HCT116 (cell line): ENCODE measurements at regions not wholly inside any gene's neighbourhood (a gene's known extent, or its start where the extent isn't known, plus 50 kb on each side); places are given as distances from the start of the nearest gene placed in this dataset.

Source experiments
- ATAC-seq: fragments of 200-7000 bp; cut with Tn5 transposase; 2 replicates; pipeline ENCODE4 v1.9.1; 2020; ENCODE audit warnings: mild to moderate bottlenecking, moderate library complexity
- BruUV-seq: library from RNA; stranded (reverse); fragments of 400-500 nt; replicated peaks from 2 replicates; lab custom pipeline; 2021; lab: Mats Ljungman, UMichigan
- CTCF ChIA-PET: fragments of 300-600 bp; sonication (Branson Sonifier 250); formaldehyde crosslinking; loops from one replicate; lab custom pipeline; 2021; ENCODE audit warnings: antibody characterized with exemption; lab: Charles Lee
- POLR2A ChIA-PET: fragments of 300-600, 350-600 bp; sonication (Branson Sonifier 250); formaldehyde crosslinking; loops from one replicate; lab custom pipeline; 2021; ENCODE audit warnings: antibody characterized with exemption; lab: Charles Lee
- RAD21 ChIA-PET, 2 experiments: fragments of 300-600 bp; sonication (Branson Sonifier 250); formaldehyde crosslinking; loops; one replicate each; lab custom pipeline; 2023; ENCODE audit warnings: low total read pairs in 2 of 2; ENCODE audit not compliant: uncharacterized antibody in 2 of 2, unreplicated experiment in 2 of 2, low non-redundant PET in 1 of 2; lab: Charles Lee
- DNase-seq: peaks from one replicate; pipeline ENCODE4 v3.0.0-alpha.2; 2010; ENCODE audit warnings: low read depth, low spot score
- H2AFZ ChIP-seq: fragments of 200-600 bp; shearing (Covaris generic), sonication (generic); 2 replicates; pipeline ENCODE4 v1.6.1; 2017; ENCODE audit warnings: low read depth, mixed run types, mixed read lengths, antibody characterized with exemption, low read length; ENCODE audit not compliant: poor library complexity, severe bottlenecking
- H3K27ac ChIP-seq: 2 replicates; pipeline ENCODE4 v1.5.1; 2012; ENCODE audit warnings: low read depth, low read length
- H3K27me3 ChIP-seq: fragments of 200-600 bp; sonication (generic); 2 replicates; pipeline ENCODE4 v1.6.1; 2016; ENCODE audit warnings: mixed run types, low read length, mixed read lengths; ENCODE audit not compliant: insufficient read depth
- H3K36me3 ChIP-seq, 2 experiments: fragments of 200-500 bp in 1 of 2; fragments of 200-600 bp in 1 of 2; sonication (Bioruptor generic) in 1 of 2; sonication (generic) in 1 of 2; 2 replicates each; pipeline versions ENCODE4 v1.5.1 to v1.6.1; 2014 to 2016; ENCODE audit warnings: low read length in 2 of 2, inconsistent platforms in 1 of 2, mixed read lengths in 1 of 2, mixed run types in 1 of 2; ENCODE audit not compliant: insufficient read depth in 2 of 2, control insufficient read depth in 1 of 2
- H3K4me1 ChIP-seq, 2 experiments: fragments of 200-600 bp in 1 of 2; sonication (generic) in 1 of 2; 2 replicates each; pipeline versions ENCODE4 v1.5.1 to v1.6.1; 2012 to 2017; ENCODE audit warnings: low read length in 2 of 2, inconsistent platforms in 1 of 2, mild to moderate bottlenecking in 1 of 2, mixed read lengths in 1 of 2, mixed run types in 1 of 2, moderate library complexity in 1 of 2; ENCODE audit not compliant: insufficient read depth in 2 of 2, control insufficient read depth in 1 of 2
- H3K4me2 ChIP-seq: fragments of 200-600 bp; sonication (generic); 2 replicates; pipeline ENCODE4 v1.6.1; 2017; ENCODE audit warnings: mixed run types, low read length, mixed read lengths
- H3K4me3 ChIP-seq, 2 experiments: fragments of 200-600 bp in 1 of 2; sonication (generic) in 1 of 2; replicated peaks in 1 of 2; 2 replicates each; pipeline ENCODE4 v1.5.1; 2011 to 2016; ENCODE audit warnings: low read length in 2 of 2, control low read depth in 1 of 2, low read depth in 1 of 2, mild to moderate bottlenecking in 1 of 2, mixed read lengths in 1 of 2, mixed run types in 1 of 2
- H3K79me2 ChIP-seq: fragments of 200-600 bp; sonication (generic); 2 replicates; pipeline ENCODE4 v1.6.1; 2017; ENCODE audit warnings: mild to moderate bottlenecking, mixed run types, low read length, moderate library complexity, mixed read lengths; ENCODE audit not compliant: insufficient read depth
- H3K9ac ChIP-seq: fragments of 200-600 bp; sonication (generic); 2 replicates; pipeline ENCODE4 v1.6.1; 2016; ENCODE audit warnings: low read length, mixed read lengths
- H3K9me2 ChIP-seq: fragments of 200-600 bp; sonication (generic), shearing (Covaris generic); 2 replicates; pipeline ENCODE4 v1.6.1; 2017; ENCODE audit warnings: mixed run types, mild to moderate bottlenecking, moderate library complexity; ENCODE audit not compliant: insufficient read depth
- H3K9me3 ChIP-seq, 2 experiments: fragments of 200-500 bp in 1 of 2; fragments of 200-600 bp in 1 of 2; sonication (Bioruptor generic) in 1 of 2; sonication (generic) in 1 of 2; 2 replicates each; pipeline ENCODE4 v1.6.1; 2014 to 2017; ENCODE audit warnings: low read length in 2 of 2, mixed read lengths in 2 of 2, inconsistent platforms in 1 of 2, low read depth in 1 of 2, mild to moderate bottlenecking in 1 of 2, mixed run types in 1 of 2, moderate library complexity in 1 of 2; ENCODE audit not compliant: control insufficient read depth in 1 of 2, insufficient read depth in 1 of 2
- H4K20me1 ChIP-seq: fragments of 200-600 bp; sonication (generic), shearing (Covaris generic); 2 replicates; pipeline ENCODE4 v1.6.1; 2017; ENCODE audit warnings: mixed run types, mild to moderate bottlenecking, moderate library complexity; ENCODE audit not compliant: insufficient read depth
- CEBPB ChIP-seq: IDR thresholded peaks from 2 replicates; pipeline ENCODE4 v1.6.1; 2012; ENCODE audit warnings: low read depth
- CTCF ChIP-seq, 3 experiments: fragments of 200-600 bp in 1 of 3; sonication (generic) in 1 of 3; IDR thresholded peaks in 2 of 3; conservative IDR thresholded peaks in 1 of 3; 2 replicates each; pipeline ENCODE4 v1.5.1; 2012 to 2017; ENCODE audit warnings: low read depth in 2 of 3, low read length in 2 of 3, antibody characterized with exemption in 1 of 3, borderline replicate concordance in 1 of 3, control low read depth in 1 of 3, mild to moderate bottlenecking in 1 of 3, mixed read lengths in 1 of 3, mixed run types in 1 of 3, moderate library complexity in 1 of 3; ENCODE audit not compliant: insufficient read depth in 1 of 3
- EZH2phosphoT487 ChIP-seq: fragments of 200-600 bp; IDR thresholded peaks from 2 replicates; pipeline ENCODE4 v1.6.1; 2018; ENCODE audit warnings: antibody characterized with exemption, borderline replicate concordance
- FOSL1 ChIP-seq: IDR thresholded peaks from 2 replicates; pipeline ENCODE4 v1.6.1; 2012; ENCODE audit warnings: low read depth
- JUND ChIP-seq: IDR thresholded peaks from 2 replicates; pipeline ENCODE4 v1.6.1; 2012
- MAX ChIP-seq: IDR thresholded peaks from 2 replicates; pipeline ENCODE4 v1.6.1; 2012
- POLR2AphosphoS5 ChIP-seq: IDR thresholded peaks from 2 replicates; pipeline ENCODE4 v1.6.1; 2011; ENCODE audit warnings: mild to moderate bottlenecking, low read depth, low read length, moderate library complexity
- REST ChIP-seq: IDR thresholded peaks from 2 replicates; pipeline ENCODE4 v1.6.1; 2012; ENCODE audit warnings: low read depth
- SP1 ChIP-seq: IDR thresholded peaks from 2 replicates; pipeline ENCODE4 v1.6.1; 2012; ENCODE audit warnings: low read depth
- SRF ChIP-seq: IDR thresholded peaks from 2 replicates; pipeline ENCODE4 v1.6.1; 2012; ENCODE audit warnings: low read depth
- TCF7L2 ChIP-seq: IDR thresholded peaks from 2 replicates; pipeline ENCODE4 v1.7.0; 2011; ENCODE audit warnings: borderline replicate concordance, inconsistent platforms; ENCODE audit not compliant: insufficient read depth, insufficient read length; ENCODE audit errors: extremely low read depth
- YY1 ChIP-seq: IDR thresholded peaks from 2 replicates; pipeline ENCODE4 v1.6.1; 2011; ENCODE audit warnings: low read length, low read depth, moderate library complexity, mild to moderate bottlenecking; ENCODE audit not compliant: insufficient replicate concordance; ENCODE audit errors: extremely low read depth
- ZBTB33 ChIP-seq: IDR thresholded peaks from 2 replicates; pipeline ENCODE4 v1.6.1; 2011; ENCODE audit warnings: mild to moderate bottlenecking, low read length, moderate library complexity; ENCODE audit not compliant: insufficient replicate concordance; ENCODE audit errors: extremely low read depth
- ZFX ChIP-seq: fragments of 450-650 bp; IDR thresholded peaks from 2 replicates; pipeline ENCODE4 v1.6.1; 2017
- ZNF274 ChIP-seq: fragments of 200-500 bp; sonication (Bioruptor generic); IDR thresholded peaks from 2 replicates; pipeline ENCODE4 v1.6.1; 2014; ENCODE audit warnings: mild to moderate bottlenecking, low read depth, low read length, inconsistent platforms
- intact Hi-C: fragments of 100-400 bp; cut with micrococcal nuclease; formaldehyde crosslinking; loops from 2 replicates; pipeline ENCODE4 v1.10.0; 2022

GRCh38 chr1:82762829-82763532, 962.2 kb downstream of the ADGRL2 start:
- no peak overlapping the region for H3K4me2 ChIP-seq
- no peak overlapping the region for H2AFZ ChIP-seq
- H3K27ac ChIP-seq, result no peak overlapping the region
- CTCF ChIA-PET, result no interaction called here
- no peak for TF ChIP-seq FOSL1
- TF ChIP-seq REST, result no peak
- no peak for TF ChIP-seq POLR2AphosphoS5
- TF ChIP-seq EZH2phosphoT487, result no peak
- no peak for TF ChIP-seq MAX
- no peak for TF ChIP-seq ZFX
- TF ChIP-seq SP1, result no peak
- TF ChIP-seq CEBPB, result no peak
- no peak for TF ChIP-seq CTCF (IDR thresholded peaks at IDR 0.05 in 2 of 3, conservative IDR thresholded peaks at IDR 0.05 in 1 of 3; ENCODE audit: borderline replicate concordance in 1 of 3, insufficient read depth in 1 of 3, low read depth in 2 of 3, low read length in 2 of 3)
- no peak for TF ChIP-seq JUND
- no peak for TF ChIP-seq TCF7L2
- no peak for TF ChIP-seq ZBTB33
- no peak for TF ChIP-seq ZNF274
- TF ChIP-seq SRF, result no peak
- no peak for TF ChIP-seq YY1
- TF ChIP-seq, all 23 proteins: peak for 0
- H3K9me3 ChIP-seq, result peaks cover 0 to 4% of the 10 kb centered on the region in 2 experiments; a peak in 2 of 4 replicates
- intact Hi-C loops, result no loop called here
- no peaks in the 10 kb centered on the region for H3K27me3 ChIP-seq
- H3K4me3 ChIP-seq, result no peak overlapping the region
- H3K79me2 ChIP-seq, result no peaks in the 10 kb centered on the region
- no TSS peak for BruUV-seq
- ATAC-seq, result no peak
- no peaks in the 10 kb centered on the region for H3K9me2 ChIP-seq
- no peak for DNase-seq
- H4K20me1 ChIP-seq, result no peaks in the 10 kb centered on the region; the same call in 1 of the 2 replicates
- ChIA-PET POLR2A (no interaction called here), RAD21 (no interaction called here)
- no peak overlapping the region for H3K9ac ChIP-seq
- H3K4me1 ChIP-seq, result no peaks in the 10 kb centered on the region
- no peaks in the 10 kb centered on the region for H3K36me3 ChIP-seq
